CD4-positive, alpha-beta T cell treated with Interleukin-21 for 1 hour (primary cell): ENCODE measurements at regions not wholly inside any gene's neighbourhood (a gene's known extent, or its start where the extent isn't known, plus 50 kb on each side); places are given as distances from the start of the nearest gene placed in this dataset.
A peak's percentile ranks its signal among the peaks of the same experiment; 100 is the strongest.

Experiments
- DNase-seq: peaks from one replicate; pipeline ENCODE4 v3.0.0-alpha.2; 2020

DNA sequence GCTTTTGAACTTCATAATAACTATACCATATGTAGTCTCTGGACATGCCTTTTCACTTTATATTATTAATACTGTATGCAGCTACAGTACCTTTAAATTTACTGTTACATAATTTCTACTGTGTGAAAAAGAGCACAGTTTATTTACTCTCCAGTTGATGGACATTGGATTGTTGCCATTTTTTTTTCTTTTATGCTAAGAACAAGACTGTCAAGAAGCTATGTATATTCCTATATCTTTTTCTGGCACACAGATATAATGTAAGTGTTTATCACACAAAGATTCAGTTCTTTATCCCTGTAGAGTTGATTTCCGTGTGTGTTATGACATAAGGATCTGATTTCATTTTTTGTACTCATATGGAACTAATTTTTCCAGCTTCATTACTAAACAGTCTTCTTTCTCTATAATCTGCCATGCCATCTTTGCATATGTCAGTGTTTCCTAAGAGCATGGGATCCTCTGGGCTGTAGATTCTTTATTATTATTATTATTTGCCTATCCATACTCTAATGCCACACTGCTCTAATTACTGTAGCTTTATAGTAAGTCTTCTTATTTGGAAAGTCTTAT is 593.0 kb upstream of the ATP2B1 start:
- no peak for DNase-seq

DNA sequence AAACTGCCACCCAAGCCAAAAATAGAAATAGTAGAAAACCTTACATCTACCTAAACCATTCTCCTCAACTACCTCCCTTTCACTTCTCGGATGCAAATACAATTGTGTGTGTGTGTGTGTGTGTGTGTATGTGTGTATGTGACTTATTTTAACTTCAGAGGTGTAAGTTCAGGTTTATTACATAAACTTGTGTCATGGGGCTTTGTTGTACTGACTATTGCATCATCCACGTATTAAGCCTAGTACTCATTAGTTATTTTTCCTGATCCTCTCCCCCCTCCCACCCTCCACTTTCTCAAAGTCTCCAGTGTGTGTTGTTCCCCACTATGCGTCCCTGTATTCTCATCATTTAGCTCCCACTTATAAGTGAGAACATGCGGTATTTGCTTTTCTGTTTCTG is 592.5 kb upstream of the ATP2B1 start:
- no peak for DNase-seq

DNA sequence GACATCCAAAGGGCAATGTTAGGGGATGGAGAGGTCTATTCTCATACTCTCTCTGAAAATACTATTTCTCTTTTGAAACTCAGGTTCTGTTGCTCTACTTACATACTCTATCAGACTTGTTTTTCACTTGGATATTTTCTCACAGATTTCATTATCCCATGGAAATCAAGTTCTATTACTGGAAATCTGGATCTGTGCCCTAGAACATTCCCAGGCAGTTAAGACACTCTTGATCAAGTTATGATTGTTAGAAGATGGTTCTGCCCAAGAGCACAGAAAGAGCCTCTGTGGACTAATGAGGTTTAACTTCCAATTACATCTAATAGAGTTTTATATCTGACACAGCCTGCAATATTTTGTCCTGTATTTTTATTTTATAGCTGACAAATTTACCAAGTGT is 591.0 kb upstream of the ATP2B1 start:
- no peak for DNase-seq

DNA sequence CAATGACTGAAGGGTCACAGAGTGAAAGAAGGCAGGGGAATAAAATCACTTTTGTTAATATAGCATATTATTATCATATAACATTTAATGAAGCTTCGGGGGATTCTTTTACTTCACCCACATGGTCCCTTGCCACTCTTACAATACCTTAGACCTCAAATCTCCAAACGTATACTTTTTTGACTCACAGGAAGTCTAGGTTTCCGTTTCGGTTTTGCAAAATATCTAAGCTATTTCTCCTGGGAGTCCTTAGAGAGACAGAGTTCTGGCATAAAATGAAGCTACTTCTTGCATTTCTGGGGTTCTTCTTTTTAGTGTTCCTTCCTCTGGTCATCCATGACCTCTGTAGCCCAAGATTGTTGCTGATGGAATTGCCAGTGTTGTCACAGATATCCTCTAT is 590.5 kb upstream of the ATP2B1 start:
- DNase-seq: peak; percentile 28

DNA sequence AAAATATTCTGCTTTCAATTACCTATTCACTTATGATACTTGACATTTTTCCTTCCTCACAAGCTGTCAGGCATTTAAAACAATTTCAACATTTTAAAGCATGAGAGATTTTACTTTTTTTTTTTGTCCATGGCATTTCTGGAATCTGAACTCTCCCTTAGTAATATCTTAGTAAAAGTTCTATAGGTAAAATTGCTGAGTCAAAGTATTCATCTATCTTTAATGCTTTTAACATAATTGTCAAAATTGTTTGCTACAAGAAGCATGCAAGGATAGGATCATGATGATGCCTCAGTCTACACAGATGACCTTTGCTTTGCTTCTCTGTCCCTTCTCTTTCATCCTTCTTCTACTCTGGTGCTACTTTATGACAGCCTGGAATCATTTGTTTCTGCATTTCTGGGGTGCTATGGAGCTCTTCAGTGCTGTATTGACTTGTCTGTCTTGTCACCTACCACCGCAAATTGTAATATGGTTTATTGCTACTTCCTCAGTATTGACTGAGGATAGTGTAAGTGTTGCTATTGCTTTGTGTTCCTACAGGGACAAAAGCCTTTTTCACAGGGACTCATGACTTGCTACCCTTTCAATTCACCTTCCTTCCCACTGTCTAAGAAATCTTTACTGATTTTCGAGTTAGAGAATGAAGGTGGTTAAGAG is 589.8 kb upstream of the ATP2B1 start:
- no peak for DNase-seq

DNA sequence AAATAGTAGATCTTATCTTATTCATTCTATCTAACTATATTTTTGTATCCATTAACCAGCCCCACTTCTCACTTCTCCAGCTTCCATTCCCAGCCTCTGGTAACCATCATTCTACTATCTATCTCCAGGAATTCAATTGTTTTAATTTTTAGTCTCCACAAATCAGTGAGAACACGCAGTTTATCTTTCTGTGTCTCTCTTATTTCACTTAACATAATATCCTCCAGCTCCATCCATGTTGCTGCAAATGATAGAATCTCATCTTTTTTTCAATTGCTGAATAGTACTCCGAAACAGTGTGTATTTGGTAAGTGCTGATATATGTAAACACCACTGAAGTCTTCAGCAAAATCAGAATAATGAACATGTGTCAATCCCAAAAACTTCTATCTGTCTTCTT is 587.2 kb upstream of the ATP2B1 start:
- no peak for DNase-seq

DNA sequence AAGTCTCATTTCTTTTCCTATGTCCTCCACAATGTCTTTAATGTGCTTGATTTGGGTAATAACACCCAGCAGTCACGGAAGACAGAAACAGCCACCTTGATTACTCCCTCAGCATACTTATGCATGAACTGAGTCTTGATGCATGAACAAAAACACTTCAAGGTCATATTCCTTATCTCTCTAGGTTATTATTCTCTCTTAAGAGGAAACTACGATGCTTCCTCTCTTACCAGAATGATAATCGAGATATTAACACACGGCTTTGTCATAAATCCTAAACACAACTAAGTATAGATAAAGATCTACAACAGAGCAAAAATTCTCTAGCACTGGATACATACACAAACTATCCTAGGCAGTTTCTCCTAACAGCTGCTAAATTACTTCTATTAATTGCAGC is 583.5 kb upstream of the ATP2B1 start:
- no peak for DNase-seq

DNA sequence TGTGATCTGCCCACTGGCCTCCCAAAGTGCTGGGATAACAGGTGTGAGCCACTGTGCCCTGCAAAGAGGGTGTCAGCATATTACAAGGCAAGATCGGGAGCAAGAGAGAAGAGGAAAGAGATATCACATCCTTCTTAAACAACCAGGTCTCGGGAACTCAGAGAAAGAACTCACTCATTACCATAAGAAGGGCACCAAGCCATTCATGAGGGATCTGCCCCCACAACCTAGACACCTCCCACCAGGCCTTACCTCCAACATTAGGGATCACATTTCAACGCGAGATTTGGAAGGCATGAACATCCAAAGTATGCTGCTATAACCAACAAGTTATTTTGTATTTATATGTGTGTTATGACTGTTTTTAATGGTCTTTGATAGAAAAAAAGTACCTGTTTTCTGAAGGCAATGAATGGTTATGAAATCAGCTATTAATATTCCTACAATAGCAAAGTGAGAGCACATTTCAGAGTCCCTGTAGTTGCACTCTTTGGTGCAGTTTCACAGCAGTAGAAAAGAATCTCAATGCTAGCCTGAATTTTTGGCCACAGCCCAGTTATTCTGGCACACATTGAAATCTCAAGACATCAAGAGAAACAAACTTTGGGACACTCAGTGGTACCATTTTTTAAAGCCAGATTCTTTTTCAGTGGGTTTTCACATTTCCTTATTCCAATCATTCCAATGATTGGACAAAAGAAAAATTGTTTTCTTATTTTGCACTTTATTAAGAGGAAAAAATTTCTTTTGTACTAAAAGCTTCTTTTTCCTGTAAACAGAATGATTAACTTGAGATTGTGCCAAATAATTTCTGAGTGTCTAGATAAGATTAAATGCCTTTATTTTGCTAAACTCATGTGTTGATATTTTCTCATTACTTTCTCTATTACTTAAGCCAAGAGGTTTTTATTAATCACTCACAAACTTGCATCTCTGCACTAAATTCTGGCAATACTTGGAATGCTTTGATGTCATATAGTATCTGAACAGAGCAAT is 582.6 kb upstream of the ATP2B1 start:
- no peak for DNase-seq

DNA sequence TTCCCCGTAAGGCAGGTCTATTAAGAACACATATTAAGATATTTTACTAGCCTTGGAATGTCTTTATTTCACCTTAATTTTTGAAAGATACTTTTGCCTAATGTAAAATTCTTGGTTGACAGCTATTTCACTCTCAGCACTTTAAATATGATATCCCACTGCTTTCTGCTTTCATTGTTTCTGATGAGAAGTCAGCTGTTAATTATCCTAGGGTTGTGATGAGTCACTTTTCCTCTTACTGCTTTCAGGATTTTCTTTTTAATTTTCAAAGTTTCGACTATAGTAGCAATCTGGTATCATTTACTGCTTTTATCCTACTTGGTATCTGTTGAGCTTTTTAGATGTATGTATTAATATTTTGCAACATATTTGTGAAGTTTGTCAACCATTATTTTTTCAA is 578.9 kb upstream of the ATP2B1 start:
- DNase-seq: no peak

DNA sequence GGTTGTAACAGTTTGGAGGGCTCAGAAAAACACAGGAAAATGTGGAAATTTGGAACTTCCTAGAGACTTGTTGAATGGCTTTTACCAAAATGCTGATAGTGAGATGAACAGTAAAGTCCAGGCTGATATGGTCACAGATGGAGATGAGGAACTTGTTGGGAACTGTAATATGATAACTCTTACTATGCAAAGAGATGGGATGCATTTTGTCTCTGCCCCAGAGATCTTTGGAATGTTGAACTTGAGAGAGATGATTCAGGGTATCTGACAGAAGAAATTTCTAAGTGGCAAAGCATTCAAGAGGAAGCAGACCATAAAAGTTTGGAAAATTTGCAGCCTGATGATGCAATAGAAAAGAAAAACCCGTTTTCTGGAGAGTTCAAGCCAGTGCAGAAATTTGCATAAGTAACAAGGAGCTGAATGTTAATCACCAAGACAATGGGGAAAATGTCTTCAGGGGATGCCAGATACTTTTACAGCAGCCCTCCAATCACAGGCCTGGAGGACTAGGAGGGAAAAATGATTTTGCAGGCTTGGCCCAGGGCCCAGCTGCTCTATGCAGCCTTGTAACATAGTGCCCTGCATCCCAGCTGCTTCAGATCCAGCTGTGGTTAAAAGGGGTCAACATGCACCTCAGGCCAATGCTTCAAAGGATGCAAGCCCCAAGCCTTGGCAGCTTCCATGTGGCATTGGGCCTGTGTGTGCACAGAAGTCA is 572.7 kb upstream of the ATP2B1 start:
- DNase-seq: no peak

DNA sequence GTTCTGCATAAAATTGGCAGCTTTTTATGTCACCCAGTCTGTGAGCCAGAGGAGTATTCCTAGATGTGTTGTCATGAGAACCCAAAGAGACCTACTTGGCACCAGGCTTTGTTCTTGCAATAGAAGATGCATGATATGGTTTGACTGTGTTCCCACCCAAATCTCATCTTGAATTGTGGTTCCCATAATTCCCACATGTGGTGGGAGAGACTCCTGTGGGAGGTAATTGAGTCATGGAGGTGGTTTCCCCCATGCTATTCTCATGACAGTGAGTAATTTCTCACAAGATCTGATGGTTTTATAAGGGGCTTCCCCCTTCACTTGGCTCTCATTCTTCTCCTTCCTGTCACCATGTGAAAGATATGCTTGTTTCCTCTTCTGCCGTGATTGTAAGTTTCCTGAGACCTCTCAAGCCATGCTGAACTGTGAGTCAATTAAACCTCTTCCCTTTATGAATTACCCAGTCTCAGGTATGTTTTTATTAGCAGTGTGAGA is 572.0 kb upstream of the ATP2B1 start:
- DNase-seq: no peak

DNA sequence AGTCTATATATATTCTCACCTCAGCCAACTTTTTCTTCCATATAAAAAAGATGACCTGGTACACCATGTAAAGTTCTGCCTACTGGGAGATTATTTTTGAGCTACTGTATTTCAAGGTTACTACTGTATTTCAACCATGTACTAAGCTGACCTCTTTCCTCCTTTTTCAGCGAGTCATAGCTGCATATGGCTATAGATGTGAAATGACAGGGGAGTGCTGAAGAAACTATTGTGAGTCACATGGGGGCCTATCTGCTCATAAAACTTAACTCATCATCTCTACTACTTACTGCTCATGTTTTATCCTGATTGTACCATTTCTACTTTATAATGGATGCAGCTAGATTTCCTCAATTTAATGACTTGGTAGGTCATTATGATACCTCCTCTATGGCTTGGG is 571.4 kb upstream of the ATP2B1 start:
- no peak for DNase-seq

DNA sequence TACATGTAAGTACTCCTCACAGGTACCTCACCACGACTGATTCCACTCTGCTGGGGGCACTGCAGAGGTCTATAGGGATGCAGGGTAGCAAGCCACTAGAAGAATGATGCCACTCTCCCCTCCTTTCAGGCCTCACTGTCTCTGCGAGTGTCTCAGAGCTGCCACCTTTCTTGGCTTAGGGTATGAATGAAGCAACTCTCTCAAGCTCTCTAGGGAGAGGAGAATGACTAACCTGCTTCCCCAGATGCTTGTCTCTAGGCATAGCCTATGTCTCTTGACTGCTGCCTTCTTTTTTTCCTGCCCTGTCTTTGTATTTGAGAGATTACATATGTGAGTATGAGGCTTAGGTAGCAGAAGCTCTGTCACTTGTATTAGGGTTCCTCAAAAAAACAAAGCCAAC is 566.5 kb upstream of the ATP2B1 start:
- no peak for DNase-seq

DNA sequence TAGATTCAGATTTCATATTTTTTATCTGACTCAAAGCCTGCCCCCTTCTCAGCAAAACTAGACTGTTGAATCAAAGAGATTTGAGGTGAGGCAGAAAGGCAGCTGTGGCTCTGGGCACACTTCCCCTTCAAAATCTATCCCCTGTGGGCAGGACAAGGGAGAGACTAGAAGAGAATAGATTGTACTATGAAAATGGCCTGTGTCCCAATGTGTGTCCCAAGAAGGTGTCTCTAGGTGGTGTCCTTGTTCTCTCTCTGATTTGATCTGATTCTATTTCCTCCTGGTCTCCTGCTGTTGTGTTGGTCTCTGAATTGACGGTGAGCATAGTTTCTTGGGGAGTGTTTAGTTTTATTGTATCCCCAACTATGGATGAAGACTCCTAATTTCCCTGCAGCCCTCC is 565.8 kb upstream of the ATP2B1 start:
- no peak for DNase-seq

DNA sequence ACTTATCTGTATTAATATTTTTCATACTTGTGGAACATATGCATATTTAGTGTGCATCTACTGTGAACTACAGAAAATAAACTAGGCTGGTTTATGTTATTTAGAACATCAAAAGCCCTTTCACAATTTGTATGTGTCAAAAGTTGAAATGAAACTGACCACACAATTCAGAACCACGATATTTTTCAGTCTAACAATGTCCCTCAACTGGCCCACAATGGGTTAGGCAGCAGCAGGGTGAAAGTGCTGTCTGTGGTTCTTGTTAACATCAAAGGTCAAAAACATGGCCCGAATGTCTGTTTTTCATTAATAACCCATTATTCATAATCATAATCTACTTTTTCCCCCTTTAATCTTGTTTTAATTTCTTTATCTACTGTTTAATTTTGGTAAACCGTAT is 559.9 kb upstream of the ATP2B1 start:
- no peak for DNase-seq

DNA sequence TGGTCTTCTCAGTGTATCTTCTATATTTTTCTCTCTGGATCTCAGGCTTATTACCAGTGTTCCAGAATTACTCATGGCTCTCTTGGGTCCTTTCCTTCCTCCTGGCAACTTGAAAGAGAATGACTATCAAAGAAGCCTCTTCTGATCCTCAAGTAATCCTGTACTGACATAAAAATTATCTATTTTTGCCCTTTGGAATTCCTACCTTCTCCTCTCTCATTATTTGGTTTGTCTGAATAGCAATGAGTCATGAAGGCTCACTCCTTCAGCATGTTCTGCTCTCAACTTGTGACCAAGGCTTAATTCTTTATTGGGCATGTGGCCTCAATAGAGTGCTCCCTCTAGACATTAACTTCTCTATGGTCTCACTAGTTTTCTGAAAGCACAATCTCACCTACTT is 553.6 kb upstream of the ATP2B1 start:
- no peak for DNase-seq

DNA sequence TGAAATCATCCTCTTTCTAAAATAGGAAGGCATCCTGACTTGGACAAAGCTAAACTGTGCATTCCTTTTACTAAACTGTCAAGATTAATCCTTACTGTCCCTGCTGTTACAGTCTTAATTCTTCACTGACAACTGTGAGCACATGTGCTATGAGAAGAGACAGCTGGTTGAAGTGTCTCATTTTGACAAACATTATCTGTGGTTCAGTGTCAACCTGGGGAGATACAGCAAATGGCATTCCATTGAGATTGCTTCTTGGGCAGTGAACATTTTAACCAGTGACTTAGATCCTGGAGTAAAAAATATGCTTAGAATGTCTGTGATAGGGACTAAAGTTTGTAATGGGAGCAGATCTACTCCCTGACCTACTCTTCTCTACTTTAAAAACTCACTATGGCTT is 552.6 kb upstream of the ATP2B1 start:
- DNase-seq: no peak

DNA sequence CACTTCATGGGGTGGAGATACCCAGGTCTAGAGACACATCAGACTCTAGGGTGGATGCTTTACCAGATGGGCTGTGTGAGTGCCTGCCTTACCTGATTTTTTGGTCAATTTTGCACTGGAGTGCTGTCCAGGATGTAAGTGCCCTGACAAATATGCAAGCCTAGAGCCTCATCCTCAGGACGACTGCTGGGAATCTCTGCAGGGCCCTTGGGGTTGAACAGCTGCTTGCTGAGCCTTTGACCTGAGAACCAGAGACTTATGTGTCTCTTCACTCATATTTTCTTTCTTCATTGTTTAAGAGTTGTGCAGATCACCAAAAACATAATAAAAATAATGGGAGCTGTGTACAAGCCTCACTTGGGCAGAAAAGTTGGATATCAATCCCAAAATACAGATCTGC is 551.5 kb upstream of the ATP2B1 start:
- no peak for DNase-seq

DNA sequence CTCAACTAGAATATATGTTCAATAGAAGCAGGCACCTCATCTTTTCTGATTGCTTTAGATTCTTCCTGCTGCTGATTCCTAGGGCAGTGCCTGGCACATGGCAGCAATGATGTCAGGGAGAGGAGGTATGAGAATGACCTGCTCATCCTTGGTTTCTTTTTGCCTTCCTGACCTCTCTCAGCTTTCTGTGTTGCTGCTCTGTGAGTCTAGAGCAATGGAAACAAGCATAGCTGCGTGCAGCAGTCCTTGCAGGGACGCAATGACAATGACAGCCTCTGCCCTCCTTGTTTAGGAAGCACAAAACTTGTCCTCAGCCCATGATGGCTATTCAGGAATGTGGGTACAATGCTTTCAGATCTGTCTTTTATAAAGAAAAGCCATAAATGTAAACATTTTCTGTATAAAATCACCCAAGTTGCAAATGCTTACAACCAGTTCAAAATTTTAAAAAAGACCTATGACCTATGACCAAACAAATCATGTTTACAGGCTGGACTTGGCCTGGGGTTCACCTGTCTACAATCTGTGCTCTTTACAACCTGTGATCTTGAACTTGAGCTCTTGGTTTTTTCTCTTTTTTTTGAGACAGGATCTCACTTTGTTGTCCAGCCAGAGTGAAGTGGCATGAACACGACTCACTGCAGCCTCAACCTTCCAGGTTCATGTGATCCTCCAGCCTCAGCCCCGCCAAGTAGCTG is 549.4 kb upstream of the ATP2B1 start:
- no peak for DNase-seq

DNA sequence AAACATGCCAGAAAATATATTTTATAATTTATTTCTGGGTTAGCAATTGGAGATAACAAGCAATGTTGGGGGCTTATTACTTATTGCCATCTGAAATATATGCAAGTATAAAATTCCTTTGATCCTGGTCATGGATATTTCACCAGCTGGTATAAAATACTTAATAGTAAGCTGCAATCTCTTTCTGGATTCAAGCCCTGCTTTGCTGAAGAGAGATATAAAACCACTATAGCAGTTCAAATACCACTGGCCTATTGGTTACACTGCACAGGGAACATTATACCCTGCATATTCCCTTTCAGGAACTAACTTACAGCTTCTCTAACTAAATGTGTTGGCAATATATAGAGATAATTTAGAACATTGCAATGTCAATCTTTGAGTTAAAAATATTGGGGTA is 546.2 kb upstream of the ATP2B1 start:
- DNase-seq: no peak

DNA sequence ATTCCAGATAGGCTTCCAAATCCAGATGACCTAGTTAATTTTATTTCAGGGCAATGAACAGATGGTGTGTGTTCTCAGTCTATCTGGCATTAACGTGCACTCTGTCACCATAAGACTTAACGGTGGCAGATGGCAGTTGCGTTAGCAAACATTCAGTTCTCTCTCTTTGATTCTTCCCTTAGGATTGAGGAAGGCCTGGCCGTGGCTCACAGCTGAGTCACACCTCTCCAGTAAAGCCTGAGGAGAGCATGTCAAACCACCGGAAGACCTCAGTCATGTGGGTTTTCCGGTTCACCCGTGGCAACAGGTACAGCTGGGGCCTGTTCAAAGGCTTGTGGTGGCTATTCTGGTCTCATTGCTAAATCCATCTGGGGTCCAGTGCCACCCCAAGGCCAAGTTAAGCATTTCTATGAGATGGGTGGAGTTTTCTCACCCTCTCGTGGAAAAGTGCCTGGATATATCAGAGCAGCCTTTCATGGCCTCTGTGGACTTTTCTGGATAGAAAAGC is 545.1 kb upstream of the ATP2B1 start:
- DNase-seq: peak; percentile 56

DNA sequence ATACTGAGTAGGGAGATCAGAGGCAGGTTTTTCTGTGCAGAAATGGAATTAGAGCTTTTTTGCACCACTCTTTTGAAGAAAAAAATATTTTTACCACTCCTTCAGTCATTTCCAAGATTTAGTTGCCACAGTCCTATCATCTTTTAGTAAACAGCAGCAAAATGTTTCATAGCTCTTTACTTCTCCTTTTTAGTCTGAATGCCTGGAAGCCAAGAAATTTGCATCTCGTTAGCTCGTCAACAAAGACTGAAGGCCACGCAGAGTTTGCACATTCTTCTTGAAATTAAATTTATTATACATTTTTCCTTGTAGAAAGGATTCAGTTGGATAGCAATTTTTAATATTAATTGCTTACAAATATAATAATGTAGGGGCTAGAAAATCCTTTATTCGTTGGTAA is 544.5 kb upstream of the ATP2B1 start:
- no peak for DNase-seq
